Large intestine (tissue), 3 donors: ENCODE measurements at regions not wholly inside any gene's neighbourhood (a gene's known extent, or its start where the extent isn't known, plus 50 kb on each side); places are given as distances from the start of the nearest gene placed in this dataset.
A peak's percentile ranks its signal among the peaks of the same experiment; 100 is the strongest.

ENCODE experiments used
- DNase-seq, 2 donors: peaks; one replicate each; pipeline versions ENCODE4 v3.0.0 to v3.0.0-alpha.2; 2013
- H3K27ac ChIP-seq: one replicate; pipeline ENCODE4 v1.5.1; 2013; ENCODE audit warnings: low read length
- H3K27me3 ChIP-seq: 2 replicates; pipeline ENCODE4 v1.6.1; 2013; ENCODE audit warnings: low read length; ENCODE audit not compliant: control insufficient read depth, insufficient read depth
- H3K36me3 ChIP-seq: 2 replicates; pipeline ENCODE4 v1.6.1; 2013; ENCODE audit warnings: low read length; ENCODE audit not compliant: control insufficient read depth, insufficient read depth
- H3K4me1 ChIP-seq: one replicate; pipeline ENCODE4 v1.6.1; 2013; ENCODE audit warnings: low read length; ENCODE audit not compliant: control insufficient read depth, insufficient read depth
- H3K4me3 ChIP-seq: one replicate; pipeline ENCODE4 v1.5.1; 2013; ENCODE audit warnings: low read length
- H3K9me3 ChIP-seq: one replicate; pipeline ENCODE4 v1.6.1; 2013; ENCODE audit warnings: mild to moderate bottlenecking, low read depth, low read length, moderate library complexity; ENCODE audit not compliant: control insufficient read depth
- WGBS: methylation state at CpG from one replicate; pipeline ENCODE4 v1.1.5; 2013; ENCODE audit warnings: low lambda C conversion rate; ENCODE audit not compliant: insufficient coverage; 5-methylcytosine and 5-hydroxymethylcytosine counted together

DNA sequence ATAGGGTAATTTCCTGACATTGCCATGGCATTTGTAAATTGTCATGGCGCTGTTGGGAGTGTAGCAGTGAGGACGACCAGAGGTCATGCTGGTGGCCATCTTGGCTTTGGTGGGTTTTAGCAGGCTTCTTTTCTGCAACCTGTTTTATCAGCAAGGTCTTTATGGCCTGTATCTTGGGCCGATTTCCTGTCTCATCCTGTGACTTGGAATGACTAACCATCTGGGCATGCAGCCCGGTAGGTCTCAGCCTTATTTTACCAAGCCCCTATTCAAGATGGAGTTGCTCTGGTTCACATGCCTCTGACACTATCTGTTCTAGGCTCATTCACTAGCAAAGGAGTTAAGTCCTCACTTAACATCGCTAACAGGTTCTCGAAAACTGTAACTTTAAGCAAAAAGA is 1374.2 kb downstream of the FAM181B start:
- no peak for DNase-seq
- Histone ChIP-seq H3K4me1 (no peaks in the 10 kb centered on the region), H3K27ac (no peak overlapping the region), H3K9me3 (no peaks in the 10 kb centered on the region), H3K27me3 (no peaks in the 10 kb centered on the region), H3K4me3 (no peak overlapping the region), H3K36me3 (no peaks in the 10 kb centered on the region)
- WGBS = no CpG with 5 or more reads among the region's 6 CpGs

DNA sequence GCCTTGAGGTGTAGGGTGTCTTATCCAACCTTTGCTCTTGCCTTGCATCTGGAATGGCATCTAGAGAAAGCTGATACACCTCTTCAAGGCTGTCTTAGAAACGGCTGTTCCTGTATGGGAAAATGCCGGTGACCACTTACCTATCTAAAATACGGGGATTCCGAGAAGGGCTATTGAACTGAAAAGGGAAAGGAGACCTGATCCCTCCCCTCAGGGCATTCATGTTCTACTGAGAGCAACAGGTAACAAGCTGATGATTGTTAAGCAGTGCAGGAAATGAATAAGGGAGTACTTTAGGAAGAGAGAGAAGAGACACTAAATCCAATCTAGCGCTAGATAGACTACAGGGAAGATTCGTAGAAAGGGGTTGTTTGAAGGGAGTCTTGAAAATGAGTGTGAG is 1388.1 kb downstream of the FAM181B start:
- peak overlapping the region; percentile 35 for H3K27ac ChIP-seq
- no peaks in the 10 kb centered on the region for H3K36me3 ChIP-seq
- peak in 1 of 2 donors; percentile 59 for DNase-seq
- WGBS = no CpG with 5 or more reads among the region's 6 CpGs
- H3K4me1 ChIP-seq = peaks cover 17% of the 10 kb centered on the region
- no peak overlapping the region for H3K4me3 ChIP-seq
- no peaks in the 10 kb centered on the region for H3K9me3 ChIP-seq
- no peaks in the 10 kb centered on the region for H3K27me3 ChIP-seq

DNA sequence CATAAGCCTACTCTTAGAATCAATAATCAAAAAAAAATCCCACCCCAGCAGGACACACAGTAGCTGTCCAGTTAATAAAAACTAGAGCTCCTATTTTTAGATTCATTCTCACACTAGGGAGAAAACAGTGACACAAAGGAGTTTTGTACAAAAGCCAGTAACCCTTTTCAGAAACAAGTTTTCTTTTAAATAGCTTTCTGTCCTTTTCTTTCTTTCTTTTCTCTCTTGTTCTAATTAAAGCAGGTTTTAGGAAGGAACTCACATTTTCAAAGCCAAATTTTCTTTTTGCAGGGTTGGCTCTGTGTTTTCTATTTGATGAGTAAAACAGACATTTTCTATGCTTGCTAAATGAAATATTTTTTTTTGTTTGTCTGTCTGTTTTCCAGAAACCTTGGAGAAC is 1390.7 kb downstream of the FAM181B start:
- DNase-seq = no peak
- no peaks in the 10 kb centered on the region for H3K9me3 ChIP-seq
- H3K4me1 ChIP-seq = peaks cover 22% of the 10 kb centered on the region
- H3K27me3 ChIP-seq = no peaks in the 10 kb centered on the region
- H3K36me3 ChIP-seq = no peaks in the 10 kb centered on the region
- no peak overlapping the region for H3K27ac ChIP-seq
- H3K4me3 ChIP-seq = no peak overlapping the region

DNA sequence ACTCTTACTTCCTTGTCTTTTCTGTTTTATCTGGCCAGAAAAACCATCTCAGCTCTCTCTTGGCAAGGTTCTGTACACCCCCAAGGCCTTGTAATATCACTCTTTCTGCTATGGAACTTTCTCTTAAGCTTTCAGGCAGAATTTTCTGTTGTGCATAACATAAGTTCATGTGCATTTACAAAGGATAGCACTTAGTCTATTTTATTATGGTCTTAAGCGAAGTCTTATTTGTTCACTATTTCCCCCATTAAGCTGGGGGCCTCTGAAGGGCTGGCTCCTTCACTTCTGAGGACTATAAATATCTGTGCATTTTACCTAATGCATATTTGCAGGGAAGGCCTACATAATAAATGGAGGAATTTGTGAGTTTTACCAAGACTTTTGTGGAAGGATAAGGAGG is 1393.4 kb downstream of the FAM181B start:
- 86% methylated on average over 1 of the region's 1 CpG for WGBS
- Histone ChIP-seq H3K36me3 (no peaks in the 10 kb centered on the region), H3K27me3 (no peaks in the 10 kb centered on the region), H3K27ac (no peak overlapping the region), H3K4me3 (no peak overlapping the region), H3K9me3 (no peaks in the 10 kb centered on the region), H3K4me1 (peaks cover 16% of the 10 kb centered on the region)
- no peak for DNase-seq

DNA sequence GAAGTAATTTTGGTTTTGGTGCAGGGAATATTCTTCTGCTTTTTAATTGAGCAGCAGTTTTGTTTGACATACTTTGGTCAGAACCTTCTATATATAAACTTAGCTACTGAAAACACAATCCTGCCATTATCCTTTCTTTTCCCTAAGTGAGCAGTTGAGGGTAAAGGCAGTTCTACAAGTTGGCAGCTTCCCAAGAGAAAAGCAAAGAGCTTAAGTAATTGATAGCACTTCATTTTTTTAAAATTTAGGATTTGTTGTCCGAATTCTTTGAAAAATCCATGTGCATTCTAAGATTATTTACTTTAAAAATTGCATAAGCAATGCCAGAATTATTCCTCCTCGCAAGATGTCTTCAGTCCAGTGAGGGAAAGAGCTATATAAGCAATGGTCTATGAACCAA is 1394.1 kb downstream of the FAM181B start:
- H3K36me3 ChIP-seq = no peaks in the 10 kb centered on the region
- H3K27me3 ChIP-seq = no peaks in the 10 kb centered on the region
- peaks cover 15% of the 10 kb centered on the region for H3K4me1 ChIP-seq
- H3K9me3 ChIP-seq = no peaks in the 10 kb centered on the region
- H3K27ac ChIP-seq = no peak overlapping the region
- 100% methylated on average over 2 of the region's 2 CpGs for WGBS
- DNase-seq = no peak
- H3K4me3 ChIP-seq = no peak overlapping the region

DNA sequence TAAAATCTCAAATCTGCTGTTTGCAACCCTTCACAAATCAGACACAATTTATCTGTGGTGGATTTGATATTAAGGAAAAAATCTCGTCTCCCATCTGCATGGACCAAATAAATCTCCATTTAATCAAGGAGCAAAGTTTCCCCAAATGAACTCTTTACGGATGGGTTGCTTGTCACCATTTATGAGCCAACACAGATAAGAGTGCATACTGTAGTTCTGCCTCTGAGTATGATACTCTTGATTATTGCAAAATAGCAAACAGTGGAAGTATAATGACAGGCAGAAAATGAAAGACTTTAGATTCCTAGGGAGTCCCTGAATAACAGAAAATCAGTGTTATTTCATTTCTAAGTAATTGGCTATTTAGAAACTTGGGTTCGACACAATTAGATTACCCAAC is 1395.9 kb downstream of the FAM181B start:
- DNase-seq = peak; percentile 33 to 57
- peaks cover 5% of the 10 kb centered on the region for H3K4me1 ChIP-seq
- H3K9me3 ChIP-seq = no peaks in the 10 kb centered on the region
- 80% methylated on average over 1 of the region's 3 CpGs for WGBS
- H3K4me3 ChIP-seq = no peak overlapping the region
- H3K36me3 ChIP-seq = no peaks in the 10 kb centered on the region
- no peaks in the 10 kb centered on the region for H3K27me3 ChIP-seq
- H3K27ac ChIP-seq = peak overlapping the region; percentile 55

DNA sequence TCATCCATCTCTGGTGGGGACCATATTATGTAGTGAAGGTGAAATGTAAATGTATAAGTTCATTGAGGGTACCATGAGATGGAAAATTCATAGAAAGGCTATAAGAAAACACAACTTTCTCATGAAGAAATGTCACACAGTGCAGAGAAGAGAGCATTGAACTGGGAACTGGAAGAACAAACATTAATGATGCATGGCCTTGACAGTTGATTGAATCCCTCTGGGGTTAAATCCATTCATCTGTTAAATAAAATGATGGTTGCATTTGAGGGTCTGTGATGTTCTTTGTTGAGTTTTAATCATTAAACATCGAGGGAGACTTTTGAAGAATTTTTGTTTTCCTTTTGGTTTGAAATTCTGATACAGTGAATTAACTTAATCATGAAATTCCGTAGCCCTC is 1401.4 kb downstream of the FAM181B start:
- Histone ChIP-seq H3K4me1 (no peaks in the 10 kb centered on the region), H3K27me3 (no peaks in the 10 kb centered on the region), H3K4me3 (no peak overlapping the region), H3K27ac (no peak overlapping the region), H3K9me3 (no peaks in the 10 kb centered on the region), H3K36me3 (no peaks in the 10 kb centered on the region)
- DNase-seq = no peak
- no CpG with 5 or more reads among the region's 2 CpGs for WGBS

DNA sequence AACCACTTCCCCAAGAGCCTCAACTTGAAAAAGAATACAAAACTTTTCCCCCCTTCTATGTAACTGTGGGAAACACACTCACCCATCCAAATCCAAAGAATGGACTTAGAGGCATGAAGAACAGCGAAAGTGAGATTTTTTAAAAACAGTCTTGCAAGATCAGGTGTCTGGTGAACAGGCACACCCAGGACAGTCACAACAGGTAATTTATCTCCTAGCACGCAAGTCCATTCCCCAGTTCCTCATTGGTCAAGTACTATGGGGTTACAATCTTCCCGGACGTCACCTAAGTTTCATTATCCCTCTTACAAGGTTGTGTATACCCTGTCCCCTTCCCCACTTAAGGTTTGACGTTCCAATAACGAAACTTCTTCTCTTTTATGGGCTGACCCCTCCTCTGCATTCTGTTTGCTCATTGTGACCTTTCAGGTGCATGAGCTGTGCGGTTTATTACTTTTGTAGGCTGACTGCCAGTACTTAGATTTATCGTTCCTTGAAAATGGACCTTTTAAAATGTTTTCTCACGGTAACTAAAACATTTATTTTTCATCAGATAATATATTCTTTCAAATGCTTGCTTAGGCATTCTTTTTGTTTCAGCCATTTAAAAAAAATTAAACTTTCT is 1401.9 kb downstream of the FAM181B start:
- Histone ChIP-seq H3K9me3 (no peaks in the 10 kb centered on the region), H3K27me3 (no peaks in the 10 kb centered on the region), H3K4me3 (no peak overlapping the region), H3K27ac (no peak overlapping the region), H3K4me1 (no peaks in the 10 kb centered on the region), H3K36me3 (no peaks in the 10 kb centered on the region)
- WGBS = 30% methylated on average over 4 of the region's 9 CpGs
- no peak for DNase-seq

DNA sequence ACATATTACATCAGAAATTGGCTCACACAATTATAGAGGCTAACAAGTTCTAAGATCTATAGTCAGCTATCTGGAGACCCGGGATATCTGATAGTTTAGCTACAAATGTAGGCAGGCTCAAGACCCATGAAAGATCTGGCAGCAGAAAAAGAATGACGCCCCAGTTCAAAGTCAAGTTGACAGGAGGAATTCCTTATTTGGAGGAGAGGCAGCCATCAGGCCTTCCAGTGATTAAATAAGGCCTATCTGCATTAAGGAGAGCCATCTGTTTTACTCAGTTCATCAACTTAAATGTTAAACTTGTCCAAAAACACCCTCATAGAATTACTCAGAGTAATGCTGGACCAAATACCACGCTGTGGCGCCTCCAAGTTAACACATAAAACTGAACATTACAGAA is 1402.6 kb downstream of the FAM181B start:
- DNase-seq = no peak
- no peaks in the 10 kb centered on the region for H3K4me1 ChIP-seq
- H3K36me3 ChIP-seq = no peaks in the 10 kb centered on the region
- no peak overlapping the region for H3K27ac ChIP-seq
- no peaks in the 10 kb centered on the region for H3K9me3 ChIP-seq
- no peak overlapping the region for H3K4me3 ChIP-seq
- H3K27me3 ChIP-seq = no peaks in the 10 kb centered on the region
- WGBS = no CpG with 5 or more reads among the region's 4 CpGs

DNA sequence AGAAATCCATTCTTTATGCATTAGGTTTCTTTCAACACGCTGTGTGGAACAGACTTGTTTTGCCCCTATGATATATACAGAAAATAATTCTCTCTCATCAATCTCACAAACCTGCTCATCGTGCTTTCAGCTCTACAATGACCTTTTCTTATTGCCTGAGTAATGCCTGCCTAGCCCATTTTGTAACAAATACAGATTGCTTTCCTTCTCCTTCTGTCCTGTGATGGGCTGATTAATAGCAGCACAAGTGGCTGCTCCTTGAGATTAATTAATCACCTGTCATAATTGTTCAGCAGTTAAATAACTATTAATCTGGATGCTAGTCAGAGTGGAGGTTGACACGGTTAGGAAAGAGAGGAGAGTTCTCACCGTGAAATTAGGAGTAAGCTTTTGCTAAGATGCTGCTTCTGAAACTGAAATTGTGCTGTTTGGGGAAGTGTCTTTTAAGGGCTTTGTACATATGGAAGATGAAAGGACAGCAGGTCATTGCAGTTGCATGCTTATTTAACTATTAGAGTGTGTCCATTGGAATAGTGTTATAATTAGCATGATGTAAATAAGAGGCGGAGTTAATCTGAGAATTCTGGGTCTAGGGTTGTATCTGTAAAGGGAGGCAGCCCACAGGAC is 1430.5 kb downstream of the FAM181B start:
- Histone ChIP-seq H3K9me3 (no peaks in the 10 kb centered on the region), H3K27me3 (no peaks in the 10 kb centered on the region), H3K36me3 (no peaks in the 10 kb centered on the region), H3K4me1 (peaks cover 9% of the 10 kb centered on the region), H3K27ac (no peak overlapping the region), H3K4me3 (no peak overlapping the region)
- no peak for DNase-seq
- 85% methylated on average over 3 of the region's 5 CpGs for WGBS

DNA sequence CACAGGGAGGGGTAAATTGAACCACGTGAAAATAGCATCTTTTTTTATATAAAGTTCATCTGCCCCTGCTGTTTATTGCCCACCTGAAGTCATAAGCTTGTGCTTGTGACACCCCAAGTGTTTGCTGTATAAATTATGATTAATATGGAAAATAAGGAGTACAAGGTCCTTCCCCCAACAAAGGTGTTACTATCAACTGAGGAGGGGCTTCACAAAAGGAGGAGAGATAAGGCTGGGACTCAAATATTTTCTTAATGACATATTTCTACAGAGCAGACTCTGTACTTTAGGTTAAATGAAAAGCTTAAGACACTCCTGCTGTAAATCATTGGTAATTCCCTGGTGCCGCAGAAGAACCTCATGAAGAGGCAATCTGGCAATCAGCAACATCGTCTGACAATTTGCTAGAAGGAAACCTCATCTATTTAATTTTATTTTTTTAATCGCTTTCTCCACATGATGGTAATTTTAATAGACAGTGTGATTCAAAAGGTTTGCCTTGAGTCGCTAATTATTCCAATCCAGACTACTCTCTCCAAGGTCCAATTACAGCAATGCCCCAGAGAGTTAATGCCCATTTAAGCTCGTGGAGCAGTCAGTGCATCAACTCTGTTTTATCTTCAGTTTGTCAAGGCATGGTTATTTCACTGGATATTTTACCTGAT is 1432.4 kb downstream of the FAM181B start:
- WGBS = 57% methylated on average over 4 of the region's 6 CpGs
- Histone ChIP-seq H3K4me1 (peaks cover 9% of the 10 kb centered on the region), H3K27ac (no peak overlapping the region), H3K4me3 (no peak overlapping the region), H3K9me3 (no peaks in the 10 kb centered on the region), H3K36me3 (no peaks in the 10 kb centered on the region), H3K27me3 (no peaks in the 10 kb centered on the region)
- DNase-seq = peak; percentile 49 to 77
